Right lobe of liver (tissue), 6 donors: ENCODE measurements at regions not wholly inside any gene's neighbourhood (a gene's known extent, or its start where the extent isn't known, plus 50 kb on each side); places are given as distances from the start of the nearest gene placed in this dataset.

Experiments
- ATAC-seq, 4 donors: fragments of 200-7000 bp; cut with Tn5 transposase; one replicate each; pipeline ENCODE4 v1.9.1; 2020; ENCODE audit warnings: mild to moderate bottlenecking in 4 of 4, moderate library complexity in 4 of 4
- DNase-seq, 3 donors: peaks; one replicate each; pipeline ENCODE4 v3.0.0-alpha.2; 2020
- H3K27ac ChIP-seq, 3 donors: fragments of 200-600 bp; one replicate each; pipeline ENCODE4 v1.8.0; 2022
- H3K27me3 ChIP-seq, 2 donors: fragments of 200-600 bp; one replicate each; pipeline ENCODE4 v1.8.0; 2022
- H3K36me3 ChIP-seq, 4 donors: fragments of 200-600 bp; sonication (generic) in 1 of 4; one replicate each; pipeline versions ENCODE4 v1.5.1 to v1.8.0; 2017 to 2022; ENCODE audit warnings: control low read depth in 1 of 4
- H3K4me1 ChIP-seq, 4 donors: fragments of 200-600 bp; sonication (generic) in 1 of 4; one replicate each; pipeline versions ENCODE4 v1.5.1 to v1.8.0; 2017 to 2022; ENCODE audit warnings: control low read depth in 1 of 4
- H3K4me3 ChIP-seq, 3 donors: fragments of 200-600 bp; one replicate each; pipeline ENCODE4 v1.8.0; 2022
- H3K9me3 ChIP-seq, 4 donors: fragments of 200-600 bp; sonication (generic) in 1 of 4; one replicate each; pipeline versions ENCODE4 v1.5.1 to v1.8.0; 2017 to 2022; ENCODE audit warnings: control low read depth in 1 of 4
- CTCF ChIP-seq, 4 donors: fragments of 200-600 bp in 3 of 4; fragments of 450-650 bp in 1 of 4; IDR thresholded peaks; one replicate each; pipeline versions ENCODE4 v1.5.1 to v1.8.0; 2016 to 2022; ENCODE audit warnings: antibody characterized with exemption in 4 of 4, mild to moderate bottlenecking in 2 of 4
- POLR2A ChIP-seq: fragments of 450-650 bp; IDR thresholded peaks from one replicate; pipeline ENCODE4 v1.6.1; 2017; ENCODE audit warnings: antibody characterized with exemption, mild to moderate bottlenecking
- WGBS: methylation state at CpG from one replicate; pipeline ENCODE4 v1.1.6; 2018; ENCODE audit warnings: low coverage, low lambda C conversion rate; ENCODE audit not compliant: insufficient coverage; ENCODE audit errors: missing lambda C conversion rate; 5-methylcytosine and 5-hydroxymethylcytosine counted together
- intact Hi-C, 2 donors: fragments of 100-400 bp; cut with DNase I; formaldehyde crosslinking; loops; one replicate each; pipeline versions ENCODE4 v1.11.2 to v1.14.1; 2022
- donor health status: DM: no; HTN: yes; CAD: no.
- donor health status: DM: no; HTN: no; CAD: no.
- donor health status: DM: no; HTN: no; CAD: no.
- donor health status: DM: no; HTN: yes; CAD: no.
- donor health status: DM: no; HTN: yes; CAD: no.

GRCh38 chr1:73356485-73356884, 841.5 kb downstream of the LRRIQ3 start:
- intact Hi-C loops = no loop called here
- Histone ChIP-seq H3K27ac (no peak overlapping the region), H3K9me3 (no peaks in the 10 kb centered on the region), H3K27me3 (no peaks in the 10 kb centered on the region), H3K4me1 (no peaks in the 10 kb centered on the region), H3K36me3 (no peaks in the 10 kb centered on the region), H3K4me3 (no peak overlapping the region)
- DNase-seq (no peak), ATAC-seq (no peak)
- TF ChIP-seq POLR2A (no peak), CTCF (IDR thresholded peaks at IDR 0.05) (no peak)
- 20% methylated on average over 1 of the region's 1 CpG for WGBS

- Histone ChIP-seq H3K4me3 (no peak overlapping the region), H3K27me3 (no peaks in the 10 kb centered on the region), H3K9me3 (no peaks in the 10 kb centered on the region), H3K36me3 (no peaks in the 10 kb centered on the region), H3K4me1 (no peaks in the 10 kb centered on the region), H3K27ac (no peak overlapping the region)
- no peak for ATAC-seq
- 83% methylated on average over 3 of the region's 3 CpGs for WGBS
- intact Hi-C loops = no loop called here
- no peak for TF ChIP-seq CTCF (IDR thresholded peaks at IDR 0.05)
- TF ChIP-seq POLR2A = no peak
- DNase-seq = no peak
These were observed 854.0 kb downstream of the LRRIQ3 start for GRCh38 chr1:73343947-73344346.

- peak; percentile 66 to 98 (median 88) for ATAC-seq
- intact Hi-C loops = no loop called here
- H3K9me3 ChIP-seq = no peaks in the 10 kb centered on the region
- H3K36me3 ChIP-seq = no peaks in the 10 kb centered on the region
- peak overlapping the region in 1 of 3 donors; percentile 45 for H3K27ac ChIP-seq
- H3K27me3 ChIP-seq = no peaks in the 10 kb centered on the region
- WGBS = 8% methylated on average over 1 of the region's 1 CpG
- no peak for TF ChIP-seq POLR2A
- no peak for TF ChIP-seq CTCF (IDR thresholded peaks at IDR 0.05)
- no peak for DNase-seq
- H3K4me3 ChIP-seq = no peak overlapping the region
- peaks cover 0 to 9% (median 0%) of the 10 kb centered on the region in 4 donors for H3K4me1 ChIP-seq
These were observed 864.0 kb downstream of the LRRIQ3 start for GRCh38 chr1:73333847-73334503.

GRCh38 chr1:73331726-73332125, 866.2 kb downstream of the LRRIQ3 start:
- Histone ChIP-seq H3K4me3 (no peak overlapping the region), H3K27me3 (no peaks in the 10 kb centered on the region), H3K36me3 (no peaks in the 10 kb centered on the region), H3K4me1 (peaks cover 0 to 9% (median 0%) of the 10 kb centered on the region in 4 donors), H3K9me3 (no peaks in the 10 kb centered on the region), H3K27ac (no peak overlapping the region)
- no peak for DNase-seq
- TF ChIP-seq POLR2A (no peak), CTCF (IDR thresholded peaks at IDR 0.05) (no peak)
- intact Hi-C loops = no loop called here
- WGBS = no CpG with 5 or more reads among the region's 1 CpG
- no peak for ATAC-seq
